HG02571 (cell line): ENCODE measurements at regions not wholly inside any gene's neighbourhood (a gene's known extent, or its start where the extent isn't known, plus 50 kb on each side); places are given as distances from the start of the nearest gene placed in this dataset.

Experiments used
- ATAC-seq: cut with Tn5 transposase; IDR thresholded peaks from one replicate; pipeline ENCODE4 v1.9.1; 2021; ENCODE audit warnings: mild to moderate bottlenecking, moderate library complexity; ENCODE audit not compliant: unreplicated experiment

DNA sequence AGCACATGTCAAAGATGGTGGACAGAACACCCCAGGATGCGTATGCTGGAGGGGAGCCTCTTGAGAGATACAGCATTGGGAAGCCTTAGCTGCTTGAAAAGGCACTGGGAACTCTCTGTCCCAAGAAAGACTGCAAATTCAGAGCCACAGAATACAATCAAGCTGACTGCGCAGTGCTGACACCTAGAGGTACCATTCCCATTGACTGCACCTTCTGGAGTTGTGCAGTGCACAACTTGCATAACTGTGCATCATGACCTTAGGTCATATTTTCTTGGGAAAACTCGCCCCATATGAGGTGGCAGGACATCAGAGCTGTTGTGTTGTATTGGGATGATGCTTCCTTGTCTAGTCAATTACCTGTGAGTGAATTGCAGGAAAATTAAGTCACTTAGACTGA is 646.5 kb upstream of the NOX3 start:
- no peak for ATAC-seq

DNA sequence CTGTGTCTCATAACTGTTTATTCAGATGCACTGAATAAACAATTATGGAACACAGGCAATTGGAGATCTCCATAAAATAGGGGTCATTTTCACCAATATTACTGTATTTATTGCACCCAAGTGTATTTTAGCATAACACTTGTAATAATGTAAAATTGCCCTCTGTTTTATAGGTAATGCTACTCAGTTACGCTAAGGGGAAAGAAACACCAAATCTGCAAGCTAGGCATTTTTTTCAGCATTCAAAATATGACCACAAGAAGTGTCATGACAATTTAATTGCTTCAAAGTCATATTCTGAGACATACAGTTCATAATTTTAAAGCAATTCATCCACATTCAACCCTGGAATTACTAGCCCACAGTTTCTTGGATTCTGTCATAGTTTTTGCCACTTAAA is 643.2 kb upstream of the NOX3 start:
- ATAC-seq = no peak

DNA sequence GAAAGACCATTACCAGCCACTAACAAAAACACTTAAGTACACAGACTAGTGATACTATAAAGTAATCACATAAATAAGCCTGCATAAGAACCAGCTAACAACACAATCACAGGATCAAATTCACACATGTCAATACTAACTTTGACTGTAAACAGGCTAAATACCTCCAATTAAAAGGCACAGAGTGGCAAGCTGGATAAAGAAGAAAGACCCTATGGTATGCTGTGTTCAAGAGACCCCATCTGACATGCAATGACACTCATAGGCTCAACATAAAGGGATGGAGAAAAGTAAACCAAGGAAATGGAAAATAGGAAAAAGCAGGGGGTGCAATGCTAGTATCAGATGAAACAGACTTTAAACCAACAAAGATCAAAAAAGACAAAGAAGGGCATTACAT is 631.8 kb upstream of the NOX3 start:
- no peak for ATAC-seq

DNA sequence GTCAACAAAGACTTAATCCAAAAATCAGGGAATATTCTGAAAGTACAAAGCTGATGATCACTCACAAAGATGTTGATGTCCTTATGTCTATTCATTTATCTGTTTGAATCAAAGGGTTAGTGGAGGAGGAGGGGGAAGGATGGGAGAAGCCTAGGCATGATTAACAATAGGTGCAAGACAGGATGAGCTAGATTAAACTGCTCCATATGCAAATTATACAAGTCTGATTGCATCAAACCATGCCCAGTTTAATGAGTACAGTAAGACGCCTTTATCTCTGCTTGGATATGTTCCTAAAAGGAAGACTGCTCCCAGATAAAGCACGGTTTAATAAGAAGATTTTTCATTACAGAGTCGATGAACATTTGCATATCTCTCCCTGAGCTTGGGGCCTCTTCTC is 626.4 kb upstream of the NOX3 start:
- no peak for ATAC-seq

DNA sequence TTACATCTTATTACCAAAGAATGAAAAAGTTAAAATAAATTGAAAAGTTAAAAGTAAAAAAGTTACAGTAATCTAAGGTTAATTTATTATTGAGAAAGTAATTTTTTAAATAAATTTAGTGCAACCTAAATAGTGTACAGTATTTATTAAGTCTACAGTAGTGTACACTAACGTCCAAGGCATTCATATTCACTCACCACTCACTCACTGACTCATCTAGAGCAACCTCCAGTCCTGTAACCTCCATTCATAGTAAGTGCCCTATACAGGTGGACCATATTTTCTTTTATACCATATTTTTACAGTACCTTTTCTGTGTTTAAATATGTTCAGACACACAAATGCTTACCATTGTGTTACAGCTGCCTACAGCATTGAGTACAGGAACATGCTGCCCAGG is 624.7 kb upstream of the NOX3 start:
- no peak for ATAC-seq

DNA sequence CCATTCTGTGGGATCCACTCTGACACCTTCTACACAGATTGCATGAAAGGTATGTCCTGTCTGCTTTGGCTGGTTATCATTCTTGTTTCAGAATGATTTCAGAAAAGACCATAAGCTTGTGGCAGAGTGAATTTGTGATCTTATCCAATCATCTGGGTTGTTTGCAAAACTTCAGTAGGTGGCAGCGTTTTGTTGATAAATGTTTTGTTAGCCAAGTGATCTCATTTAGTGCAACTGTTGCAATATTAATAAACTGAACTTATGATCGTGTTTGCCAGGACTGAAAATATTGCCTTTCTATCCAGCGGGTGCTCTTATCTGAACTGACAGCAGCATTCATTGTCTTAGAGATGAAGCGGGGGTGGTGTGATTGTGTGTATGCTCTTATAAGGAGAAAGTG is 613.2 kb upstream of the NOX3 start:
- ATAC-seq = no peak

DNA sequence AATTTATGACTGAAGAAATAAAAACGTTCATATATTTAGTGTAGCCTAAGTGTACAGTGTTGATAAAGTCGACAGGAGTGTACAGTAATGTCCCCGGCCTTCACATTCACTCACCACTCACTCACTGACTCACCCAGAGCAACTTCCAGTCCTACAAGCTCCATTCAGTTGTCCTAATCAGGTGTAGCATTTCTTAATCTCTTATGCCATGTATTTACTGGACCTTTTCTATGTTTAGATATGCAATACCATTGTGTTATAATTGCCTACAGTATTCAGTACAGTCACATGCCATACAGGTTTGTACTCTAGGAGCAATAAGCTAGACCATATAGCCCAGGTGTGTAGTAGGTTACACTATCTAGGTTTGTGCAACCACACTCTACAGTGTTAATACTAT is 610.2 kb upstream of the NOX3 start:
- ATAC-seq = no peak

DNA sequence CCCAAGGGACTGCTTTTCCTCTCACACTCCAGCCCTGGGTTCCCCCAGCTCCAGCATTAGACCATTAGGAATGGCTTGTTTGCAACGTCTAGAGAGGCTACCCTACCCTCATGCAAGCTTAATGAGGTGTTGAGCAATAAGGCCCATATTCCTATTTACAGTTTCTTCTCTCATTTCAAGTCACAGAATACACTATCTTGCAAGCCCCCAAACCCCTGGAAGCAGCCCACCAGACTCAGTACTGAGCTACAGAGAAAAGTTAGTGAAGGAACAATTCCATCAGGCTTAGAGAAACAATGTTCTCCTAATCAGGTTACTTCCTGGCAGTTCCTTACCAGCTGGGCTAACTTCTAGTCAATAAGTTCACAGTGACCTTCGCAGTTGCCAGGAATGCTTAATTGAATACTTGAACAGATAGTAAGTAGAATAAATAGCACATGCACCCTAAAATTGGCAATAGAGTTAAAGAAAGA is 606.5 kb upstream of the NOX3 start:
- no peak for ATAC-seq

DNA sequence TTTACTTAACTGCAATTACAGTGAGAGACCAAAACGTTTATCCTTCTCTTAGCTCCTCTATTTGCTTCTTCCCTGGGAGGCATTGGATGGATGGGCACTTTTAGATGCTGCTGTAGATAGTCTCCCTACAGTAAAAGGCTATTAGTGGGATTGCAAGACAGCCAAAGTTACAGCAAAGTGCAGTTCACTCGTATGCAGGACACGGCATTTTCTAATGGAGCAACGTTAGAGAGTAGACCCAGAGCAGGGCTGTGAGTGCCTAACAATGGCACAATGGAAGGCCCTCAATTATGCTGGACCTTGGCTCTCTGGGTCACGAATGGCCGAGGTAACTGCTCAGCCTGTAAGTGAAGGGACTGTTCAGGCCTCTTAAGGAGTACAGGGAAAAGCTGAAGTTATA is 605.8 kb upstream of the NOX3 start:
- ATAC-seq = no peak

DNA sequence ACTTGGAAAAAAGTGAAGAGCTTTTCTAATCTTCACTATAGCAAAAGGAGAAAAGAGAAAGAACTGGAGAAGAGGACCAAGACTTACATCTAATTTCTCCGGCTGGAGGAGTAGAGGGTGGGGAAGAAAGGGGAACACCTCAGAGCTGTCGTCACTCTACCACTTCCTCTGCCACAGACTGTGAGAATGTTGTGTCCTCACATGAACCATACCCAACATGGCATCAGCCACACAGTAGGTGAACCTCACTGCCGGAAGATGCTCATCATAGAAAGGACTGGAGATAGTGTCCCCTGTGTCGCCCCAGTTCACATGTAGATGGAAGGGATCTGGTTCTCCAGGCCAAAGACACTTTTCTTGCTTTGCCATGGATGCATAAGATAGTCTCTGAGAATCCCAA is 604.4 kb upstream of the NOX3 start:
- ATAC-seq = no peak

DNA sequence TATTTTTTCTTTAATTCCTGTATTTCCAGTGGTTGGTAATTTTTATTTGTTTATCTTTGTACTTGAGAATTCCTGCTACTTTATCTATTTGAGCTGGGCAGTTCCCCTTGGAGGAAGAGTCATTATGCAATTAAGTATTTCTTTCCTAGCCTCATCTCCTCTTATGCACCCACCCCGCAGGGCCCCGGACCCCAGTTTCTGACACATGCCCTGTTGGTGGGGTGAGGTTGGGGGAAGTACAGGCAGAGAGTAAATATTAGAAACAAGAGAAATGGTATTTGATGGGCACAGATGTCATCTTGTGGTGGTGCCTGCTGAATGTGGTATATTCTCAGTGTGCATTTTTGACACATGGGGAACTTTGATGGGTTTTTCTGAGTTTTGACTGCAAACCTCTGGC is 602.7 kb upstream of the NOX3 start:
- ATAC-seq = no peak

DNA sequence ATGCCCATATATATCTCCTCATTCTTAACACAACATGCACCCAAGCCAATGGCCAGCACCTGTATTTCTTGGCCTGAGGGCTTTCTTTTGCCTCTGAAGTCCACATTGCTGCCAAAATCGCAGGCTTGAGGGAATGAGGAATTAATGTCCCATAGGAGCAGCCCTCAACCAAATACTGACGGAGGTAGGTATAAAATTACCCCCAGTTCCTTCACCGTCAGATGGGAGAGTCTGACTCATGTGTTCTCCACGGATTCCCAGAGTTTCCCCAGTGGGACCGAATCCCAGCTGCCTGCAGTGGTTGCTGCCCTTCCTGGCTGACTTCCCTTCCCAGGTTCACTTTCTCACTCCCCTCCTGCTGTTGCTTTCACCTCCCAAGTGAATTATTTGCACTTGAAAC is 602.2 kb upstream of the NOX3 start:
- ATAC-seq = no peak

DNA sequence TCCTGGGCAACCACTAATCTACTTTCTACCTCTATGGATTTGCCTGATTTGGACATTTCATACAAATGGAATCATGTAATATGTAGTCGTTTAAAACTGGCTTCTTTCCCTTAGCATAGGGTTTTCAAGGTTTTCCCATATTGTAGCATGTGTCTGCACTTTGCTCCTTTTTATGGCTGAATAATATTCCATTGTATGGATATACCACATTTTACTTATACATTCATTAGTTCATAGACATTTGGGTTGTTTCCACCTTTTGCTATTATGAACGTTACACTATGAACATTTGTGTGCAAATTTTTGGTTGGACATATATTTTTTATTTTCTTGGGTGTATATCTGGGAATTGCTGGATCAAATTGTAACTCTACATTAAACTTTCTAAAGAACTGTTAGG is 600.4 kb upstream of the NOX3 start:
- ATAC-seq = no peak

DNA sequence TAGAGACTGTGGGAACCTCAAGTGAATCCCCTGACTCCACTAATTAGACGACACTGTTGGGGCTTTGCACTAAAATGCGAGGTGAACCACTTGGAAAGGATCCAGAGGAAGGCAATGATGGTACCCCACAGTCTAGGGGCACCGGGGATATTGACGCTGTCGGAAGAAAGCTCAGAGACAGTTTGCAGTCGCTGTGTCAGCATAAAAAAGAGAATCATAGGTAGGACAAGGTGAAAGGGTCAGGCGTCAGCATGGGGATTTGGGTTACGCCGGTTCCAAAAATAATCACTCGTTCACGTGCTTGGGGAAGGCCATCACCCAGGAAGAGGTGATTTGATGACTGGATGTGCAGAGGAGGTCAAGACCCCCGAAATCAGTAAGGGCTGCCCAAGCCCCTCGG is 598.0 kb upstream of the NOX3 start:
- ATAC-seq = no peak

DNA sequence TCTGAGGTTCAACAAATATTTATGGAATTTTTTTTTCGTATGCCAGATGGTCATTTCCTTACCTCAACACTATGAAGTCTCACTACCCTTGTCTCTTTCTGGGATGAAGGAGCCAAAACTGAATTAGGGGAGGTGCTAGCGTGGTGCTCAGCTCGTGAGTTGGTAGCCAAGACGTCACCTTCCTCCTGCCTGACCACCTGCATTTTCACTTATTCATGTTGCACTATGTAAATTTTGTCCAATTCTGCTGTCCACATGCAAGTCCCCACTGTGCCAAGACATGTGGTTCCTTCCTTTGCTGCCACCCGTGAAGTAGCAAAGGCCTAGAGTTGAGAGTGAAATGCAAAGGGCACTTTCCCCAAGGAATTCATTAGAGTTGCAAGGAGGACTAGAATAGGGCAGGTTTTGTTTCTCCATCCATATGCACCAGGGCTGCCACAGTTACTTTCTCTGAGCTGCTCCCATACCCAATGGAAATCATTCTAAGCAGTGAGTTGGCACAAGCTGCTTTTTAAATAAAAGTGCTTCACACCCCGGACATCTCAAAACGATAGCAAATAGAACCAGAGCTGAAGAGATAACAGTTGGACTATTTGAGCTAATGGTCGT is 591.3 kb upstream of the NOX3 start:
- no peak for ATAC-seq

DNA sequence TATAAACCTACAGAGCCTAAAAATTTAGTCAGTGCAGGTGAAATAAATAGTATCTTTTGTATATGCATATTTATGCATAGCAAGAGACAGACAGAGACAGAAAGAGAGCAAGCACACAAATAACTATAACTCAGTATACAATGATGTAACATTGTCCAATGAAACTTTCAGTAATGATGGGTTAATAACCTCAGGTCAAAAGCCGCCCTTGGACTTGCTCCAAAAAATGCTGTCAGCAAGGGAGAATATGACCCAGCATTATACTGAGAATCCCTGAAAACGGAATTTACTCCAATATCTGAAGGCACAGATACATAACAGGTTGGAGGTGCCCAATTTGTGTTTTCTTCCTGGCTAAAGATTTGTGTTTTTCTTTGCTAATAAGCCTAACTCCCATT is 590.6 kb upstream of the NOX3 start:
- ATAC-seq = no peak

DNA sequence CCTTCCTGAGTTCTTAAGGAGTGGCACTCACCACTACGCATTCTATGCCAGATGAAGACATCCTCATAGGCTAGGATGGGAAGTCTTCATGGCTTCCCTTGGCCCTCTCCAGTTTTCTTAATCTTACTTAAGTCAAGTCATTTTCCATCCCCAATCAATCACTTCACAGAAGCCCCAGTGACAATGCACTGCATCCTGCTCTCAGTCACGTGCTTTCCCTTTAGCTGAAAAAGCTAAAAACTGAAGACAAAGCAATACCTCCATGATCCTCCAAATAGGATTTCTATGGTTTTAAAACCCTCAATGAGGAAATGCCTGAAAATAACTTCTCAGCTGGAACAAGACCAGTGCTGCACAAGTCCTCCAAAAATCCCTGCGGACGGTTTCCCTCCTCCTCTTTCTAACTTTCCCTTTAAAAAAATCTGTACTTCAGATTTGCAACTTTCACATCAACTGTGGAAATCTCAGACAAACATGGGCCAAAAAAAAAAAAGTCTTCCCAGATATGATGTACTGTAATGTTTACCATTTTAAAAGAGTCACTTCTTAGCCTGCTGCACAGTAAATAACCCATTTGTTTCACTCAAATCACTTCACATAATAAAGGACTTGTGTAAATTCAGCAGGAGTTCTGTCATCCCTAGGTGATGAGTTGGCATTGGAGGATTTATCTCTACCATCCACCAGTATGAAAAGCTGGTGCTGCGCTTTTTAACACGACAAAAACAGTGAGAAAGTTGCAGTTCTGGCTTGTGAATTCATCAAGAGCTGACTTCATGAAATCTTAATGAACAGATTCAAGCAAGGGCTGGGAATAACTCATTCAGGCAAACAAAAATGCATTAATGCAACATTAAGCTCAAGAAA is 590.0 kb upstream of the NOX3 start:
- no peak for ATAC-seq

DNA sequence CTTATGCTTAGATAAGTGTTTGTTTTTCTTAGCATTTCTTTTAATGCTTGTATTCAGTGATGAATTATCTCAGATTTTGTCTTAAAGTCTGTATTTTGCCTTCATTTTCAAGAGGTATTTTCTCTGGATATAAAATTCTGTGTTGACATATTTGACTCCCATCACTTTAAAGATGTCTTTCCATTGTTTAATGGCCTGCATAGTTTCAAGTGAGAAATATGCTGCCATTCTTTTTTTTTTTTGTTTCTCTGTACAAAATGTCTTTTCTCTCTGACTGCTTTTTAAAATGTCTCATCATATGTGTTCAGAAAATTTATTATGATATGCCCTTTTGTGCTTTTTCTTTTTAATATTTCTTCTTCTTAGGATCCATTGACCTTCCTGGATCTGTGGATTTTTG is 578.0 kb upstream of the NOX3 start:
- ATAC-seq = no peak

DNA sequence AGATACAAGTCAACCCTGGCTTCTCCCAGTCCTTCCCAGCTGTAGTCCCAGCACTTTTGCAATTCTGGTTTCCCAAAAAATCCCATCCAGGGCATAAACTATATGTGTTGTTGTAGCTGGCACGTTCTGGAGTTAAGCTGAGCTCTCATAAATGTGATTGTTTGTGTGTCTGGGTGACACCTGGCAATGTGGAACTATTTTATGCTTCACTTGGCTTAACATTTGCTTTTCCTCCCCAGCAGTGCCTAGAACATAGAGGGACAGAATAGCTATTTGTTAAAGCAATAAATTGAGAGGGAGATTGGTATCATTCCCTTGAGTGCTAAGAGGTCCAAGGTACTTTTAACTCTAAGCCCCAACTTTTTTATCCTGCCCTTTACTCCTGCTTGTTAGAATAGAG is 575.9 kb upstream of the NOX3 start:
- ATAC-seq = no peak

DNA sequence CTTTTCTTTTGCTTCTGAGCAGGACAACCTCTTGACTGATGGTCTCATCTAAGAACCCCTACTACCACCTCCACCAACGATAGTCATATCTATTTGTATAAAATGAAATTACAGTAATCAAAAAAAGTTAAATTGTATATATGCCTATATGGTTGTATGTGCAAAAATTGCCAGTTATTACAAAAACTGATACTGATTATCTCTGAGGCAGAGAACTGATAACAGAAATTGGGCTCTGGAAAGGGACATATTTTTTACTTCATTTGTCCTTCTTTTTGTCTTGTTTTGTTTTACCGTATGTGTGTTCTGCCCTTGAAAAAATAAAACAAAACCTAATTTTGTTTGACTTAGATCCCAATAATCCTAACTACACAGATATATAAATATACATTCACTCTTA is 574.4 kb upstream of the NOX3 start:
- no peak for ATAC-seq

DNA sequence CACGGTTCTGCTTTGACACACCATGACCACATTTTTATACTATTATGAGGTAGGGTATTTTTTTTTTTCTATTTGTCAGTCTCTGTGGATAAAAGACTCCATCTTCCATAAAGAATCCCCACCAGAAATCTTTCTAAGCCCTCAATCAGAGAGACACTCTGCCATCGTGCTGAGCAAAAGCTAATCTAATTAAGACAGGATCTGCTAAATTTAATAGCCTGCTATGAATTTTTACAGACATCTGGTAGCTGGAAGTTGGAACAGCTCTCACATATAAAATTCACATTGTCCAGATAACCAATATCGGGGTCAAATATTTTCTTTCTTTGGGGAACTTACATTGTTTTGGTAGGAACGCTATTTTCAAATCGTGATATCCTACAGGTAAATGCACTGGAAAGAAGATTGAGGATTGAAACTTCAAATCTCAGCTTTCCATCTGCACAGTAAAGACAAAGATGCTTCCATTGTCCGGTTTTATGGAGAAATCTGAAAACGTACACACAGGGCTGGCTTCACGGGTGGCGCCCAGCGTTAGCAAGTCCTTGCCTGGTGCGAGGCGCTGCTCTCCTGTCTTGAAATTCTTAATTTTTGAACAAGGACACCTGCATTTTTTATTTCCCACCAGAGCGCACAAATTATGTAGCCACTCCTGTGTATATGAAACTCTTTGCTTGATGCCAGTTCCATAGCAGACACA is 573.8 kb upstream of the NOX3 start:
- no peak for ATAC-seq
